ENCODE measurements at regions not wholly inside any gene's neighbourhood (a gene's known extent, or its start where the extent isn't known, plus 50 kb on each side); places are given as distances from the start of the nearest gene placed in this dataset.

DNA sequence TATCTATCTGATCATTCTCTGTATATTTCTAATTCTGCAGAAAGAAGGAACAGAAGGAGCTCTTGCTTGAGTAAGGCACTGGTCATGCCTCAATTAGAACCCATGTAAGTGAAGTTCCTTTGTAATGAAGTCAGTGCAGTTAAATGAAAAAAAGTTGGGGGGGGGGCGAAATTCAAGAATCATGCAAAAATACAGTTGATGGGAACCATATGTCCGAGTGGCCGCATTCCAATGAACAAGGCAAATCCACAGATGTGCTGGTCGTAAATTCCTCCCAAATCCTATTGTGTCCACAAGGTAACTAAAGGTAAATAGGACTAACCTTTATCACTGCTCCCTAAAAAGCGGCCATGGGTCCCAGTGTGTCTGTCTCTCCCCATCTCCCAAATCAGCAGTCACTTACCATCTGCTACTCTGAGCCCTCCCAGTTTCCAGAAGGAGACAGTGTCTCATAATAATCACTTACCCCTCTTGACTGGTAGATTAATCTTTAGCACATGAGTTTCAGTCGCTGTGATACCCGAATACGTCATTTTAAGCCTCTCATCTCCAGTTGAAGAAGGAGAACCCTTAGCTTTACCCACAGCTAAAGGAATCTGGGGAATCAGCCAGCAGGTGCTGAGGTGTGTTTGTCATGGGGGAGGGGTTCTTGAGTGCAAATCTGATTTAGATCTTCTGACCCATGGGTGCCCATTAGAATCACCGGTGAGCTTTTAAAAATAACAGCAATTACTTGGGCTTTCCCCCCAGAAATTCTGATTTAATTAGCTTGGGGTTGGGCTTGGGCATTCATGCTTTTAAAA, 56.3 kb upstream of the EPHB3 start:
- TF ChIP-seq EZH2 (IDR thresholded peaks at IDR 0.05; ENCODE audit: low read depth): no peak
- TF ChIP-seq, protein P1, sequence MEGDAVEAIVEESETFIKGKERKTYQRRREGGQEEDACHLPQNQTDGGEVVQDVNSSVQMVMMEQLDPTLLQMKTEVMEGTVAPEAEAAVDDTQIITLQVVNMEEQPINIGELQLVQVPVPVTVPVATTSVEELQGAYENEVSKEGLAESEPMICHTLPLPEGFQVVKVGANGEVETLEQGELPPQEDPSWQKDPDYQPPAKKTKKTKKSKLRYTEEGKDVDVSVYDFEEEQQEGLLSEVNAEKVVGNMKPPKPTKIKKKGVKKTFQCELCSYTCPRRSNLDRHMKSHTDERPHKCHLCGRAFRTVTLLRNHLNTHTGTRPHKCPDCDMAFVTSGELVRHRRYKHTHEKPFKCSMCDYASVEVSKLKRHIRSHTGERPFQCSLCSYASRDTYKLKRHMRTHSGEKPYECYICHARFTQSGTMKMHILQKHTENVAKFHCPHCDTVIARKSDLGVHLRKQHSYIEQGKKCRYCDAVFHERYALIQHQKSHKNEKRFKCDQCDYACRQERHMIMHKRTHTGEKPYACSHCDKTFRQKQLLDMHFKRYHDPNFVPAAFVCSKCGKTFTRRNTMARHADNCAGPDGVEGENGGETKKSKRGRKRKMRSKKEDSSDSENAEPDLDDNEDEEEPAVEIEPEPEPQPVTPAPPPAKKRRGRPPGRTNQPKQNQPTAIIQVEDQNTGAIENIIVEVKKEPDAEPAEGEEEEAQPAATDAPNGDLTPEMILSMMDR (conservative IDR thresholded peaks at IDR 0.05): no peak
- no peak for DNase-seq
- H3K79me2 ChIP-seq (ENCODE audit: low read depth): no peaks in the 10 kb centered on the region
- H3K36me3 ChIP-seq (ENCODE audit: low read depth): no peaks in the 10 kb centered on the region
- no peaks in the 10 kb centered on the region for H4K20me1 ChIP-seq (ENCODE audit: insufficient read depth)
- no peaks in the 10 kb centered on the region; the same call in 1 of the 2 replicates for H3K9me3 ChIP-seq (ENCODE audit: insufficient read depth, low read depth)
- BruUV-seq (replicated peaks): no TSS peak
- intact Hi-C loops (cut with micrococcal nuclease; ENCODE audit: unreplicated experiment): no loop called here
- H3K4me2 ChIP-seq: no peak overlapping the region
- POLR2A ChIA-PET (ENCODE audit: unreplicated experiment): no interaction called here
- no peaks in the 10 kb centered on the region for H3F3A ChIP-seq (ENCODE audit: insufficient read depth, low read depth)
- H3K27me3 ChIP-seq (ENCODE audit: insufficient read depth, low read depth): peaks cover 85% of the 10 kb centered on the region
- H3K9me2 ChIP-seq (ENCODE audit: insufficient read depth): no peaks in the 10 kb centered on the region
- no peak overlapping the region for H3K4me3 ChIP-seq
- H3K27ac ChIP-seq: no peak overlapping the region
- CTCF ChIA-PET: no interaction called here
- H2AFZ ChIP-seq: no peak overlapping the region
- no peaks in the 10 kb centered on the region for H3K4me1 ChIP-seq (replicated peaks; ENCODE audit: insufficient read depth)

DNA sequence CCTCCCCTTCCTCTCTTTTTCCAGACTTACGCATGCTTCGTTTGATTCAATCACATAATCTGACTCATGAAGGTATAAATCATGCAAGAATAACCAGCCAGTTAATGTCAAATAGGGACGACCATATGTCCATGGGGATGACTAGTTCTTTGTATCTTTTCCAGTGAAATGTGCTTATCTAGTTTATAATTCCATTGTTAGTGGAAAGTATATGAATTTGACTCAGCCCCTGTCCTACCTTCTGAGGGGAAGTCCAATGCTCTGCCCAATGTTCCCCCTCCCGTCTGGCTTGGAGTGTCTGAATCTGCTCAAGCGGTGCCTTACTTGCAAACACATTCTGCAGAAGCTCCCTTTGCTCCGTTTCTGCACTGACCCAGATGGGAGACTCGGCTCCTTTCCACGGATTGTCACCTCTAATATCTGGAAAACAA, 55.0 kb upstream of the EPHB3 start:
- Histone ChIP-seq H3K79me2 (ENCODE audit: low read depth) (no peaks in the 10 kb centered on the region), H3K4me3 (no peak overlapping the region), H4K20me1 (ENCODE audit: insufficient read depth) (no peaks in the 10 kb centered on the region), H2AFZ (no peak overlapping the region), H3K9me3 (ENCODE audit: insufficient read depth, low read depth) (no peaks in the 10 kb centered on the region; the same call in 1 of the 2 replicates), H3K36me3 (ENCODE audit: low read depth) (no peaks in the 10 kb centered on the region), H3K9me2 (ENCODE audit: insufficient read depth) (no peaks in the 10 kb centered on the region), H3K4me2 (no peak overlapping the region), H3F3A (ENCODE audit: insufficient read depth, low read depth) (no peaks in the 10 kb centered on the region), H3K27ac (no peak overlapping the region), H3K27me3 (ENCODE audit: insufficient read depth, low read depth) (peaks cover 87% of the 10 kb centered on the region), H3K4me1 (replicated peaks; ENCODE audit: insufficient read depth) (no peaks in the 10 kb centered on the region)
- TF ChIP-seq, protein P1 (conservative IDR thresholded peaks at IDR 0.05): no peak
- TF ChIP-seq EZH2 (IDR thresholded peaks at IDR 0.05; ENCODE audit: low read depth): no peak
- no peak for DNase-seq
- intact Hi-C loops (cut with micrococcal nuclease; ENCODE audit: unreplicated experiment): no loop called here
- BruUV-seq (replicated peaks): no TSS peak
- ChIA-PET POLR2A (ENCODE audit: unreplicated experiment) (no interaction called here), CTCF (no interaction called here)

DNA sequence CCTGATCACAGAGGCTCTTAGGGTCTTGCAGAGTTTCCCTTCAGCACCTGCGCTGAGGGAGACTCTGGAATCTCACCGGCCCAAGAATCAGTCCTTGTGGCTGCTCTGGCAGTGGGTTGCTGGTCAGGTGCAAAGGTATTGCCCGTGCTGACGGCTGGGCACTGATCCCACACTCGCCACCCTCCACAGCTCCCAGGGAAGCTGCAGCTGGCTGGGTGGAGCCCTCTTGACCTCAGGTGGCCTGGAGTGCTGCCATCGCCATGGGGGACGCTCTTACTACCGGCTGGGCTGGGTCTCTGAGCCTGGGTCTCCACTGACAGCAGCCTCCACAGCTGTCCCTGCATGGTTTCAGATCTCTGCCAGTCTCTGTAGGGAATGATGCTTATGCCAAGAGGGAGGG, 52.6 kb upstream of the EPHB3 start:
- Histone ChIP-seq H3K27ac (no peak overlapping the region), H3K9me3 (ENCODE audit: insufficient read depth, low read depth) (no peaks in the 10 kb centered on the region), H2AFZ (no peak overlapping the region), H3K4me3 (no peak overlapping the region), H3K9me2 (ENCODE audit: insufficient read depth) (no peaks in the 10 kb centered on the region), H3K79me2 (ENCODE audit: low read depth) (no peaks in the 10 kb centered on the region), H3K27me3 (ENCODE audit: insufficient read depth, low read depth) (peaks cover 97% of the 10 kb centered on the region), H3K36me3 (ENCODE audit: low read depth) (no peaks in the 10 kb centered on the region), H3F3A (ENCODE audit: insufficient read depth, low read depth) (no peaks in the 10 kb centered on the region), H4K20me1 (ENCODE audit: insufficient read depth) (no peaks in the 10 kb centered on the region), H3K4me1 (replicated peaks; ENCODE audit: insufficient read depth) (no peaks in the 10 kb centered on the region), H3K4me2 (no peak overlapping the region)
- POLR2A ChIA-PET (ENCODE audit: unreplicated experiment): no interaction called here
- intact Hi-C loops (cut with micrococcal nuclease; ENCODE audit: unreplicated experiment): no loop called here
- BruUV-seq (replicated peaks): no TSS peak
- no peak for TF ChIP-seq EZH2 (IDR thresholded peaks at IDR 0.05; ENCODE audit: low read depth)
- TF ChIP-seq, protein P1 (conservative IDR thresholded peaks at IDR 0.05): no peak
- CTCF ChIA-PET: no interaction called here
- DNase-seq: no peak

Measured in PC-9 (cell line).